HUES48 (cell line): ENCODE measurements at regions not wholly inside any gene's neighbourhood (a gene's known extent, or its start where the extent isn't known, plus 50 kb on each side); places are given as distances from the start of the nearest gene placed in this dataset.

ENCODE experiments used
- H3K27ac ChIP-seq: one replicate; pipeline ENCODE4 v1.7.0; 2013; ENCODE audit warnings: low read depth, low read length, inconsistent platforms
- H3K27me3 ChIP-seq: 2 replicates; pipeline ENCODE4 v1.6.1; 2013; ENCODE audit warnings: mild to moderate bottlenecking, low read length; ENCODE audit not compliant: control insufficient read depth, insufficient read depth
- H3K36me3 ChIP-seq: 2 replicates; pipeline ENCODE4 v1.6.1; 2013; ENCODE audit warnings: low read length; ENCODE audit not compliant: control insufficient read depth, insufficient read depth
- H3K4me1 ChIP-seq: 2 replicates; pipeline ENCODE4 v1.6.1; 2013; ENCODE audit warnings: mild to moderate bottlenecking, low read length; ENCODE audit not compliant: control insufficient read depth, insufficient read depth
- H3K4me3 ChIP-seq: 2 replicates; pipeline ENCODE4 v1.5.1; 2013; ENCODE audit warnings: mild to moderate bottlenecking, low read depth, low read length
- H3K9ac ChIP-seq: 2 replicates; pipeline ENCODE4 v1.6.1; 2013; ENCODE audit warnings: mild to moderate bottlenecking, low read depth, low read length, moderate library complexity
- H3K9me3 ChIP-seq: 2 replicates; pipeline ENCODE4 v1.6.1; 2013; ENCODE audit warnings: low read length; ENCODE audit not compliant: control insufficient read depth, insufficient read depth

- Histone ChIP-seq H3K9me3 (no peaks in the 10 kb centered on the region), H3K4me3 (no peak overlapping the region), H3K36me3 (no peaks in the 10 kb centered on the region), H3K27me3 (no peaks in the 10 kb centered on the region), H3K4me1 (peaks cover 10% of the 10 kb centered on the region), H3K9ac (no peak overlapping the region), H3K27ac (no peak overlapping the region)
Observed at GRCh38 chr2:235382179-235382578, 111.7 kb upstream of the AGAP1 start.

- no peak overlapping the region for H3K9ac ChIP-seq
- no peak overlapping the region for H3K4me3 ChIP-seq
- H3K27ac ChIP-seq: no peak overlapping the region
Observed at GRCh38 chr2:235382601-235383000, 111.2 kb upstream of the AGAP1 start.

GRCh38 chr2:235383272-235383843, 110.5 kb upstream of the AGAP1 start:
- no peaks in the 10 kb centered on the region for H3K36me3 ChIP-seq
- no peak overlapping the region for H3K4me3 ChIP-seq
- no peaks in the 10 kb centered on the region for H3K27me3 ChIP-seq
- H3K27ac ChIP-seq: no peak overlapping the region
- H3K9ac ChIP-seq: no peak overlapping the region
- H3K9me3 ChIP-seq: no peaks in the 10 kb centered on the region
- peaks cover 10% of the 10 kb centered on the region for H3K4me1 ChIP-seq

More at GRCh38 chr2:235382601-235383000, 111.2 kb upstream of the AGAP1 start:
- no peaks in the 10 kb centered on the region for H3K36me3 ChIP-seq
- peaks cover 10% of the 10 kb centered on the region for H3K4me1 ChIP-seq
- H3K27me3 ChIP-seq: no peaks in the 10 kb centered on the region
- H3K9me3 ChIP-seq: no peaks in the 10 kb centered on the region

GRCh38 chr2:235384624-235385023, 109.2 kb upstream of the AGAP1 start:
- Histone ChIP-seq H3K27ac (no peak overlapping the region), H3K4me3 (no peak overlapping the region), H3K9ac (no peak overlapping the region), H3K27me3 (no peaks in the 10 kb centered on the region), H3K9me3 (no peaks in the 10 kb centered on the region), H3K4me1 (peaks cover 10% of the 10 kb centered on the region), H3K36me3 (no peaks in the 10 kb centered on the region)

- no peak overlapping the region for H3K4me3 ChIP-seq
- H3K4me1 ChIP-seq: peaks cover 4% of the 10 kb centered on the region
- no peak overlapping the region for H3K9ac ChIP-seq
- H3K27me3 ChIP-seq: no peaks in the 10 kb centered on the region
- H3K27ac ChIP-seq: no peak overlapping the region
- H3K9me3 ChIP-seq: no peaks in the 10 kb centered on the region
- no peaks in the 10 kb centered on the region for H3K36me3 ChIP-seq
Observed at GRCh38 chr2:235389626-235390025, 104.2 kb upstream of the AGAP1 start.

- Histone ChIP-seq H3K4me3 (no peak overlapping the region), H3K27ac (no peak overlapping the region), H3K27me3 (no peaks in the 10 kb centered on the region), H3K4me1 (no peaks in the 10 kb centered on the region), H3K9me3 (no peaks in the 10 kb centered on the region), H3K36me3 (no peaks in the 10 kb centered on the region), H3K9ac (no peak overlapping the region)
Observed at GRCh38 chr2:235390108-235390815, 103.6 kb upstream of the AGAP1 start.

- H3K9ac ChIP-seq: no peak overlapping the region
- H3K27me3 ChIP-seq: no peaks in the 10 kb centered on the region
- H3K4me1 ChIP-seq: no peaks in the 10 kb centered on the region
- no peaks in the 10 kb centered on the region for H3K36me3 ChIP-seq
- H3K9me3 ChIP-seq: no peaks in the 10 kb centered on the region
- no peak overlapping the region for H3K4me3 ChIP-seq
- H3K27ac ChIP-seq: no peak overlapping the region
Observed at GRCh38 chr2:235390816-235391194, 103.0 kb upstream of the AGAP1 start.

GRCh38 chr2:235391921-235392615, 101.8 kb upstream of the AGAP1 start:
- Histone ChIP-seq H3K27me3 (no peaks in the 10 kb centered on the region), H3K27ac (no peak overlapping the region), H3K36me3 (no peaks in the 10 kb centered on the region), H3K4me3 (no peak overlapping the region), H3K9ac (no peak overlapping the region), H3K9me3 (no peaks in the 10 kb centered on the region), H3K4me1 (no peaks in the 10 kb centered on the region)

GRCh38 chr2:235394278-235394828, 99.5 kb upstream of the AGAP1 start:
- no peaks in the 10 kb centered on the region for H3K36me3 ChIP-seq
- H3K9ac ChIP-seq: no peak overlapping the region
- no peaks in the 10 kb centered on the region for H3K9me3 ChIP-seq
- no peak overlapping the region for H3K27ac ChIP-seq
- H3K4me1 ChIP-seq: 0 out of 2 replicates have a peak, but pooled peaks cover 1% of the 10 kb centered on the region
- no peak overlapping the region for H3K4me3 ChIP-seq
- no peaks in the 10 kb centered on the region for H3K27me3 ChIP-seq

GRCh38 chr2:235396071-235396846, 97.6 kb upstream of the AGAP1 start:
- H3K4me3 ChIP-seq: no peak overlapping the region
- no peak overlapping the region for H3K9ac ChIP-seq
- H3K27me3 ChIP-seq: no peaks in the 10 kb centered on the region
- H3K27ac ChIP-seq: no peak overlapping the region
- no peaks in the 10 kb centered on the region for H3K36me3 ChIP-seq
- H3K4me1 ChIP-seq: 0 out of 2 replicates have a peak, but pooled peaks cover 5% of the 10 kb centered on the region
- H3K9me3 ChIP-seq: peaks cover 4% of the 10 kb centered on the region
